Thymus (tissue), 11 donors: ENCODE measurements at regions not wholly inside any gene's neighbourhood (a gene's known extent, or its start where the extent isn't known, plus 50 kb on each side); places are given as distances from the start of the nearest gene placed in this dataset.

ENCODE experiments used
- DNase-seq, 9 donors: peaks; one replicate each; pipeline ENCODE4 v3.0.0-alpha.2; 2013; ENCODE audit warnings: low spot score in 9 of 9, low read depth in 6 of 9, missing footprints in 1 of 9
- H3K27ac ChIP-seq, 2 donors: one replicate each; pipeline ENCODE4 v1.5.1; 2013; ENCODE audit warnings: control low read depth in 1 of 2, low read depth in 1 of 2, low read length in 1 of 2, mild to moderate bottlenecking in 1 of 2, moderate library complexity in 1 of 2
- H3K27me3 ChIP-seq, 2 donors: one replicate each; pipeline ENCODE4 v1.5.1; 2013; ENCODE audit warnings: low read length in 1 of 2; ENCODE audit not compliant: control insufficient read depth in 2 of 2, insufficient read depth in 1 of 2
- H3K36me3 ChIP-seq, 2 donors: one replicate each; pipeline ENCODE4 v1.5.1; 2013; ENCODE audit warnings: low read length in 1 of 2, mild to moderate bottlenecking in 1 of 2, moderate library complexity in 1 of 2; ENCODE audit not compliant: control insufficient read depth in 2 of 2, insufficient read depth in 2 of 2
- H3K4me1 ChIP-seq, 2 donors: one replicate each; pipeline ENCODE4 v1.5.1; 2013; ENCODE audit warnings: low read length in 2 of 2; ENCODE audit not compliant: control insufficient read depth in 2 of 2, insufficient read depth in 2 of 2
- H3K4me3 ChIP-seq, 2 donors: one replicate each; pipeline ENCODE4 v1.5.1; 2013; ENCODE audit warnings: low read length in 2 of 2, control low read depth in 1 of 2, mild to moderate bottlenecking in 1 of 2
- H3K9me3 ChIP-seq, 2 donors: one replicate each; pipeline ENCODE4 v1.5.1; 2013; ENCODE audit warnings: low read length in 1 of 2, mild to moderate bottlenecking in 1 of 2; ENCODE audit not compliant: control insufficient read depth in 2 of 2, insufficient read depth in 1 of 2
- WGBS: extraction: QIAGEN DNeasy Blood & Tissue Kit; methylation state at CpG from one replicate; pipeline ENCODE4 v1.1.7; 2013; 5-methylcytosine and 5-hydroxymethylcytosine counted together
- donor health status: healthy.

DNA sequence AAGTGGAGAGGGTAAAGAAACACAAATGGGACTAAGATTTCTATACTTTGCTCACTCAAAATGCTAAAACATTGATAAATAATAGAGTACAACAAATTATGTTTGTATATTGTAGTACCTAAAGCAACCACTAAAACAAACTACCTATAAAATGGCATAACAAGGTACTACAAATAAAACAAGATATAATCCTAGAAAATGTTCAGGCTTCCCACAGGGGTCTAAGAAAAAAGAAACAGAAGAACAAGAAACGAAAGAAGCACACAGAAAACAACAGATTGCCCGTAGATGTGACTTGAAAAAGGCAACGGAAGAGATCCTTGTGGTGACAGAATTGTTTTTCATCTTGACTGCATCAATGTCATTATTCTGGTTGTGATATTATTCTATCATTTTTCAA lies 63.3 kb upstream of the ADGRL4 start:
- H3K27ac ChIP-seq = no peak overlapping the region
- no peaks in the 10 kb centered on the region for H3K36me3 ChIP-seq
- no peak for DNase-seq
- WGBS = 92% methylated on average over 3 of the region's 3 CpGs
- H3K9me3 ChIP-seq = no peaks in the 10 kb centered on the region
- no peaks in the 10 kb centered on the region for H3K4me1 ChIP-seq
- no peak overlapping the region for H3K4me3 ChIP-seq
- no peaks in the 10 kb centered on the region for H3K27me3 ChIP-seq

DNA sequence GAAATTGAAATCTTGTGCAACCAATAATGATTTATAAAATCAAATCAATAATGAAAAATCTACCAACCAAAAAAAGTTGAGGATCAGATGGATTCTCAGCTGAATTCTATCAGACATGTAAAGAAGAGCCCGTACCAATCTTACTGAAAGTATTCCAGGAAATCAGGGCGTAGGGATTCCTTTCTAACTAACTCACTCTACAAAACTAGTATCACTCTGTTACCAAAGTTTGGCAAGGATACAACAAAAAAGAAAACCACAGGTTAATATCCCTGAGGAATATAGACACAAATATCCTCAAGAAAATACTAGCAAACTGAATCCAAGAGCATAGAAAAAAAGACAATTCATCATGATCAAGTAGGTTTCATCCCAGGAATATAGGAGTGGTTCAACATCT lies 52.8 kb upstream of the ADGRL4 start:
- 97% methylated on average over 2 of the region's 2 CpGs for WGBS
- Histone ChIP-seq H3K27ac (no peak overlapping the region), H3K4me3 (no peak overlapping the region), H3K4me1 (no peaks in the 10 kb centered on the region), H3K36me3 (no peaks in the 10 kb centered on the region), H3K9me3 (peaks cover 0 to 2% of the 10 kb centered on the region in 2 donors), H3K27me3 (no peaks in the 10 kb centered on the region)
- no peak for DNase-seq
